Central memory CD4-positive, alpha-beta T cell (primary cell): ENCODE measurements at regions not wholly inside any gene's neighbourhood (a gene's known extent, or its start where the extent isn't known, plus 50 kb on each side); places are given as distances from the start of the nearest gene placed in this dataset.
"Not testable (repeated sequence)": the region's sequence is repeated elsewhere in the genome, so short reads cannot be mapped to it uniquely, and the experiment has no call there.

ENCODE experiments used
- DNase-seq: peaks from one replicate; pipeline ENCODE4 v3.0.0; 2022

GRCh38 chr7:113783403-113783802, 135.4 kb downstream of the PPP1R3A start:
- no peak for DNase-seq

- DNase-seq = no peak
These were observed 143.0 kb downstream of the PPP1R3A start for GRCh38 chr7:113775804-113776203.

GRCh38 chr7:113775401-113775800, 143.4 kb downstream of the PPP1R3A start:
- no peak for DNase-seq

GRCh38 chr7:113774182-113774807, 144.5 kb downstream of the PPP1R3A start:
- no peak for DNase-seq

DNA sequence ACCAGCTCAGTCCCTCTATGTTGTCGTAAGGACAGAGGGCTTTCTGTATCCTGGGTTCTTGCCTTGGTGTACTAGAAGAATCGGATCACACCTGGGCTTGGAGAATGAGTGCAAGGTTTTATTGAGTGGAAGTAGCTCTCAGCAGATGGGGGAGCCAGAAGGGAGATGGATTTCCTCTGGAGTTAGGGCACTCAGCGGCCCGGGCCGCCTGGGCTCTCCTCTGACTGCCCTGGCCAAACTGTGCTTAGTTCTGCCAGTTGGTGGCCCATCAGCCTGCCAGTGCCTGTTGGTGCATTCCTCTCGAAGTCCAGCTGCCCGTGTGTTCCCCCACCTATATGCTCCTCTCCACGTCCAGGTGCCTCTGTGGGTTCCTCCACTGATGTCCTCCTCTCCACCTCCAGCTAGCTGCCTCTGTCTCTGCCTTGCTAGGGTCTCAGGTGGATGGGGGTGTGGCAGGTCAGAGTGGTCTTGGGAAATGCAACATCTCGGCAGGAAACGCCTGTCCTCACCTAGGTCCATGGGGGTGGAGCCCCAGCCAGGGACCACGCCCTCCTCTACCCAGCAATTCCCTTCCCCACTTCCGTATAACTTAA, 148.6 kb downstream of the PPP1R3A start:
- DNase-seq = no peak

DNA sequence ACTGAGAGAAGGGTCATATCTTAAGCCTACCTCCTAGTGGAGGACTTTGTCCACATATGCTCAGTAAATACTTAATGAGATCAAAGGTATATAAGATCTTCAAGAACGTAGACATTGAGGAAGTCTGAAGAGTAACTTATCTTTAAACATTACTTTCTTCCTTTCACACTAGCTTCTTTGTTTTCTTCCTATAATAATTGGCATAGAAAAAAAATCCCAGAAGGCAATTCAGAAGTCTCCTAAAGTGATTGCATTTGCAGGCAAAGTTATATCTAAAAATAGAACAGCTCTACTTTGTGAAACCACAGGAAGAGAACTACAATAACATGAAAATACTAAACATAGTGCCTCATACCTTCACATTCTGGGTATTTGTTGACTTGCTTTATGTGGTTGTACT, 150.4 kb downstream of the PPP1R3A start:
- DNase-seq = no peak

DNA sequence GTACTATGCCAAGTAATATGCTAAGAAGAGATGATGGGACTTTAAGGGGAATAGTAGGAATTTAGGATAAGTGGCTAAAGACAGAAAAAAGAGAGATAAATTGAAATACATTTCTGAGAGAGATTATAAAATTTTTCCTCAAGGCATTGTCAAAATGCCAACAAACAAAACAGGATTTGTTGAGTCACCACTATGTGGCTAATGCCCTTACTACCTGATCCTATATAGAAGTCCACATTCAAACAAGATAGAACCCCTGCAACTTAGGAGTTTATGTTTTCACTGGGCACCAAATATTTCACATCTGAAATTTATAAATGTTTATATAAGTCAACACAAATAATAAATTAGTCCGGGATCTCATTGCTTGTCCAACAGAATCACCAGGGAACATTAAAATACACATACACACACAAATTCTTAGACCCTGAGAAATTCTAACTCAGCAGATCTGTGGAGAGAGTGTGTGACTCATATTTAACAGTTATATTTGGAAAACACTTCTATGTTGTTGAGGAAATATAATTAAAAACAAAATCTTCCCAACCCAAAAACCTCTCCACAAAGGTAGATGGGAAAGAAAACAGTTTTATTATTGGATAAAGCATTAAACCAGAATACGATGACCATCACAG, 154.3 kb downstream of the PPP1R3A start:
- no peak for DNase-seq

GRCh38 chr7:113763226-113763625, 155.6 kb downstream of the PPP1R3A start:
- DNase-seq = no peak

- DNase-seq = no peak
These were observed 162.6 kb downstream of the PPP1R3A start for GRCh38 chr7:113756250-113756649.

- no peak for DNase-seq
These were observed 166.1 kb downstream of the PPP1R3A start for GRCh38 chr7:113752689-113753088.

DNA sequence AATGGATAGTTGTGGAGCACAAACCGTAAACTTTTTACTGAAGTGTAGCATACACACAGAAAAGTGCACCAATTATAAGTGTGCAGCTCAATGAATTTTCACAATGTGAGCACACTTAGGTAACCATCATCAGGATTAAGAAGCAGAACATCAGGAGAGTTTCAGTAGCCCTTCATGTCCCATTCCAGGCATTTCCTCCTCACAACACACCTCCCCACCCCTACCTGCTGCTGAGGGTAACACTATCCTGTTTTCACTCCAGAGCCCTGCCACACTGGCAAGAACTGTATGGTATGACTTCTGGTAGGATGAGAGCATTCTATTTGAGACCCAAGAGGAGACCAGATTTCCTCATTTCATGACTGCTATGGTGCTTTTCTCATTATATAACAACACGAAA, 166.5 kb downstream of the PPP1R3A start:
- DNase-seq = no peak

DNA sequence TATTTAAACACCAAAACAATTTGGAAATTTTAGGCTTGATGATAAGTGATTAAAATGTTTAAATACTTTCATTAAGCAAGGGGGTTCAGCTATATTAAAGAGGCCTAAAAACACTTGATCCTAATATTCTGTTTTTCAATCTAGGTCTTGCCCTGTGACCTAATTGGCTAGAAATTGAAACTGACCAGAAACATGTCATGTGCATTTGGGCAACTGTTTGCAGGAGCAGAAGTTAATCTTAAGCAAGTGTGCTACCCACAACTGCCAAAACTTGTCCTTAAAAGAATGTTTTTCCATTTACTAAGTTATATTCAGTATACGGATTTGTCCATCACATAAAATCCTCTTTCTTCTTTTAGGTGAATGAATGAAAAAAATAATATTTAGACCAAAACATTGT, 167.3 kb downstream of the PPP1R3A start:
- DNase-seq = no peak

DNA sequence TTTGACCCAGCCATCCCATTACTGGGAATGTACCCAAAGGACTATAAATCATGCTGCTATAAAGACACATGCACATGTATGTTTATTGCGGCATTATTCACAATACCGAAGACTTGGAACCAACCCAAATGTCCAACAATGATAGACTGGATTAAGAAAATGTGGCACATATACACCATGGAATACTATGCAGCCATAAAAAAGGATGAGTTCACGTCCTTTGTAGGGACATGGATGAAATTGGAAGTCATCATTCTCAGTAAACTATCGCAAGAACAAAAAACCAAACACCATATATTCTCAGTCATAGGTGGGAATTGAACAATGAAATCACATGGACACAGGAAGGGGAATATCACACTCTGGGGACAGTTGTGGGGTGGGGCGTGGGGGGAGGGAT, 170.4 kb downstream of the PPP1R3A start:
- DNase-seq = not testable (repeated sequence)

DNA sequence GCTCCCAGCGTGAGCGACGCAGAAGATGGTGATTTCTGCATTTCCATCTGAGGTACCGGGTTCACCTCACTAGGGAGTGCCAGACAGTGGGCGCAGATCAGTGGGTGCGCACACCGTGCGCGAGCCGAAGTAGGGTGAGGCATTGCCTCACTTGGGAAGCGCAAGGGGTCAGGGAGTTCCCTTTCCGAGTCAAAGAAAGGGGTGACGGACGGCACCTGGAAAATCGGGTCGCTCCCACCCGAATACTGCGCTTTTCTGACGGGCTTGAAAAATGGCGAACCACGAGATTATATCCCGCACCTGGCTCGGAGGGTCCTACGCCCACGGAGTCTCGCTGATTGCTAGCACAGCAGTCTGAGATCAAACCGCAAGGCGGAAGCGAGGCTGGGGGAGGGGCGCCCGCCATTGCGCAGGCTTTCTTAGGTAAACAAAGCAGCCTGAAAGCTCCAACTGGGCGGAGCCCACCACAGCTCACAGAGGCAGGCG, 175.8 kb downstream of the PPP1R3A start:
- DNase-seq = not testable (repeated sequence)

DNA sequence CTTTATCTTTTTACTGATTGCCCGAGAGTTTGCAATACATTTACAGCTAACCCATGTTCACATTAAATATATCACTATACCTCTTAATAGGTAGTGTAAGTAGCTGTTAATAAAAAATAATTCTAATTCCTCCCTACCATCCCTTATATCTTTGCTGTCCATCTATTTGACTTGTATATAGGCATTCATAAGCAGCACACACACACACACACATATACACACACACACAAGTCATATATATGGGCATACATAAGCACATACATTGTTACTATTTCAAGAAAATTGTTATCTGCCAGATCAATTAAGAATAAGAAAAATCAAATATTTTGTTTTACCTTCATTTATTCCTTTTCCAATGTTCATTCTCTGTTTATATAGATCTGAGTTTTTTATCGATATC, 176.4 kb downstream of the PPP1R3A start:
- DNase-seq = no peak

- no peak for DNase-seq
These were observed 187.2 kb downstream of the PPP1R3A start for GRCh38 chr7:113731571-113731970.

DNA sequence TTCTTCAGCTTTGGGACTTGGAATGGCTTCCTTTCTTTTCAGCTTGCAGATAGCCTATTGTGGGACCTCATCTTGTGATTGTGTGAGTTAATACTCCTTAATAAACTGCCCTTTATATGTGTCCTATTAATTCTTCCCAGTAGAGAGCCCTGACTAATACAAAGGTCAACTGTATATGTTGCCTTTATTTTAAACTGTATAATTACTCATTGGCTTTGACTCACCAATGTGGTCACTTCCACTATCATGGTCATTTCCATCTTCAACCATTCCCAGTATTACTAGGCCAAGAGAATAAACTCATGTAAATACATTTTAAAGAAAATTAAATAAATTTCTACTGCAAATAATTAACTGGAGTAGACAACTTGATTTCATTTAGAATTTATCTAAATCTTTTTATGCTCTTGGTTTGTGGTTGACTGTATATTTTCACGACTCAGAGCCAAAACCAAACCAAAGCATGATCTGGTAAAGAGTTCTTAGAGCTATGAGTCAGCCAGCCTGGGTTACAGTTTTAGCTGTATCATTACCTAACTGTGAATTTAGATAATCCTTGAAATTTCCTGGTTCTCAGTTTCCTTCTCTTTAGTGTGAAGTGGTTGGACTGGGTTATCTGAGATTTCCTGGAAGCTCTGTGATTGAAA, 188.4 kb downstream of the PPP1R3A start:
- no peak for DNase-seq

GRCh38 chr7:113727486-113727885, 191.3 kb downstream of the PPP1R3A start:
- DNase-seq = no peak

DNA sequence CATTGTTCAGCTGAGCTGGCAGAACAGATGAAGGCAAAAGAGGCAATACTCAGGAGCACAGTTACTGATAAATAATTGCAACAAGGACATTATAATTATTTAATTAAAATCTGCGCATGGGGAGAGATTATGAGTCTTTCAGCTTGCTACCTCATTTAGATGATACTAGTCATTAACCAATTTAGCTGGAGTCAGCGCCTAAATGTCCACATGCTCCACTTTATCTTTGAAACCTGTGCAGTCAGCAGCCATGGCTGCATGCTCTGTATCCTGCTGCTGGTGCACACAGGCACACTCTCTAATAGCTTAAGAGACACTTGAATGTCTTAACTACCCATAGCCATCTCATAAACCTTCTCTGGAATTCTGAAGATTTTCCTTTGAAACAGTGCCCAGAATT, 196.8 kb downstream of the PPP1R3A start:
- DNase-seq = no peak

- no peak for DNase-seq
These were observed 201.1 kb downstream of the PPP1R3A start for GRCh38 chr7:113717739-113718138.

GRCh38 chr7:113715981-113716856, 202.6 kb downstream of the PPP1R3A start:
- DNase-seq = no peak

DNA sequence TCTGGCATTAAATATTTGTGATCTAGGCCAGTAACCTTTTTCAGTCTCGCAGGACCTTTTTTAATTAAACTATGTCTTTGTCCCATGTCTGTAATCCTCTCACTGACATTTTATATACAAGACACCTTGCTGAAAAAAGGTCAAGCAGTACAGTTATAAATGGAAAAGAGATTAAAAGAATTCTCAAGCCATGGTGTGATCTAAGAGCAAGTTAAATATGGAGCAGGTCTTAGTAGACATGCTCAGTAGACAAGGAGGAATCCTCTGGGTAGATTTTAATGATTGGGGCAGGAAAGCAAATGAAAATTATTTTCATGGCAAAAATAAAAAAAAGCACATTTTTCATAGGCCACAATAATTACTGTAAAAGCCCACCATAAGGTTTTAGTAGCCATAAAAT, 203.5 kb downstream of the PPP1R3A start:
- no peak for DNase-seq
